Urinary bladder (tissue), 3 donors: ENCODE measurements at regions not wholly inside any gene's neighbourhood (a gene's known extent, or its start where the extent isn't known, plus 50 kb on each side); places are given as distances from the start of the nearest gene placed in this dataset.
"Not testable (repeated sequence)": the region's sequence is repeated elsewhere in the genome, so short reads cannot be mapped to it uniquely, and the experiment has no call there.

Experiments
- DNase-seq: peaks from one replicate; pipeline ENCODE4 v3.0.0-alpha.2; 2015; ENCODE audit errors: extremely low spot score
- H3K27ac ChIP-seq: one replicate; pipeline ENCODE4 v1.5.1; 2013; ENCODE audit warnings: low read depth, mild to moderate bottlenecking, moderate library complexity
- H3K36me3 ChIP-seq: one replicate; pipeline ENCODE4 v1.6.1; 2013; ENCODE audit warnings: mild to moderate bottlenecking, moderate library complexity; ENCODE audit not compliant: insufficient read depth
- H3K4me1 ChIP-seq: one replicate; pipeline ENCODE4 v1.6.1; 2013; ENCODE audit warnings: mild to moderate bottlenecking, moderate library complexity; ENCODE audit not compliant: insufficient read depth
- H3K4me3 ChIP-seq: one replicate; pipeline ENCODE4 v1.5.1; 2013; ENCODE audit warnings: low read depth, low read length
- WGBS: extraction: QIAGEN DNeasy Blood & Tissue Kit; methylation state at CpG from one replicate; pipeline ENCODE4 v1.1.7; 2013; 5-methylcytosine and 5-hydroxymethylcytosine counted together
- donor health status: healthy with polysubstance abuse.
- donor health status: healthy.

DNA sequence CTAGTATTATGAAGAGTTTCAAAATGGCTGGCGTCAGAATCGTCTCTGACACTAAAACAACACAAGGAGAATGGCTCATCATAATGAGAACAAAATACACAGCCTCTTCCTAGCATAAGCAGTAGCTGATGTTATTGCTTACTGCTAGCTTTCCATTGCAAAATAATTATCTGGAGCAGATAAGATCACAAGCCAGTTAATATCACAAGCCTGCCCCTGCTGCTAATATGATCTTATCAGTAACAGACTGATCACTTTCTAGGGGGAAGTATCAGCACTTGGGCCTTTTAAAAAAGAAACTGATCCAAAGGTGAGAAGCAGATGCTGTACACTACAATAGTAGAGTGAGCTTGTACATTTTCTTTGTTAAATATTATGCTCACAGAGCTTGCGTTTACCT, 554.8 kb upstream of the PABPC4L start:
- DNase-seq: no peak
- Histone ChIP-seq H3K27ac (no peak overlapping the region), H3K36me3 (no peaks in the 10 kb centered on the region), H3K4me1 (no peaks in the 10 kb centered on the region), H3K4me3 (no peak overlapping the region)
- 82% methylated on average over 3 of the region's 3 CpGs for WGBS

DNA sequence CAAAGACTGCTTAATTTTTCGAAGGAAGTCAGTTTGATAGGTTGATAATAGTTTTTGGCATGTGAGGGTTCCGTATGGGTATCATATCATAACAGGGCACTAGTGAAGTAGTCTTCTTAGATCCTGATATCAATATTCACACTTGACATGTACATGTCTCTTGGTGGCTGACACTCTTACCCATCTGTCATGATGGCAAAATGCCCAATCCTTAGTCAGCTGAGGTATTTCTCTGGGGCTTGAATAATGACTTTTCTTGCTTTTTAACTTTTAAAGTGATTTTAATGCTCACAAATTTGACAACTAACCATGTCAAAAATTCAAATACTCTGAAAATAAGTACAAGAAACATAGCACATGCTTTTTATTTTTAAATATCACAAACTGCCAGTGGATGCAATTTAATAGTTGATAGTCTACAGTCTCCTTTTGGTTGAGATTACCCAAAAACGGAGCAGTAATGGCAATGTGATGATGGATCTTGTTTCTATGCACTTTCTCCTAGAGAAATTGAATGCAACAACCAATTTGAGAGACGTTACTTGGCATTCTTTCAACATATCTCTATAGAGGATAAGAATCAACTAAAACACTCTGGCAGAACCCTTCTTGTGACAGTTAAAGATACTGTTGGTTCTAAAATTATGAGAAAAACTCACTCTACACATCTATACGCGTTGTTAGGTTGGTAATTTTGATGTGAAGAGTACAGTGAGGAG, 552.9 kb upstream of the PABPC4L start:
- WGBS: 71% methylated on average over 6 of the region's 6 CpGs
- Histone ChIP-seq H3K4me1 (no peaks in the 10 kb centered on the region), H3K27ac (no peak overlapping the region), H3K4me3 (no peak overlapping the region), H3K36me3 (no peaks in the 10 kb centered on the region)
- no peak for DNase-seq

DNA sequence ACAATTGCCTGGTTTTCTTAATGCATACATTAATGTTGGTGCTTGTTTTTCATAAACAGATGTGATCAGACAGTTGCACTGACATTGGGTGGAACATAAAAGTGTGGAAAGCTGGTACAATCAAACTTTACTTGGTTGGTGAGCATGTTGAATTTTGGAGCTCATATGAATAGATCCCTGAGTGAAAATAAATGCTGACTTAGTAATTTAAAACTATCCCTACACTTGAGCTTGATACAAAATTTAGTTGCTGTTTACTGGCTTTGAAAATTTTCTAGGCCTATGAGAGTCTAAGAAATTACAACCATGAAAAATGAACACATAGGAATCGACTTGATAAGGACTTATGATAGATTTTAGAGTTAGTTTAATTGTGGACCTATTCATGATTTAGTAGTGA, 551.8 kb upstream of the PABPC4L start:
- H3K4me1 ChIP-seq: no peaks in the 10 kb centered on the region
- no peak for DNase-seq
- H3K36me3 ChIP-seq: no peaks in the 10 kb centered on the region
- H3K27ac ChIP-seq: no peak overlapping the region
- WGBS: 83% methylated on average over 1 of the region's 1 CpG
- no peak overlapping the region for H3K4me3 ChIP-seq

DNA sequence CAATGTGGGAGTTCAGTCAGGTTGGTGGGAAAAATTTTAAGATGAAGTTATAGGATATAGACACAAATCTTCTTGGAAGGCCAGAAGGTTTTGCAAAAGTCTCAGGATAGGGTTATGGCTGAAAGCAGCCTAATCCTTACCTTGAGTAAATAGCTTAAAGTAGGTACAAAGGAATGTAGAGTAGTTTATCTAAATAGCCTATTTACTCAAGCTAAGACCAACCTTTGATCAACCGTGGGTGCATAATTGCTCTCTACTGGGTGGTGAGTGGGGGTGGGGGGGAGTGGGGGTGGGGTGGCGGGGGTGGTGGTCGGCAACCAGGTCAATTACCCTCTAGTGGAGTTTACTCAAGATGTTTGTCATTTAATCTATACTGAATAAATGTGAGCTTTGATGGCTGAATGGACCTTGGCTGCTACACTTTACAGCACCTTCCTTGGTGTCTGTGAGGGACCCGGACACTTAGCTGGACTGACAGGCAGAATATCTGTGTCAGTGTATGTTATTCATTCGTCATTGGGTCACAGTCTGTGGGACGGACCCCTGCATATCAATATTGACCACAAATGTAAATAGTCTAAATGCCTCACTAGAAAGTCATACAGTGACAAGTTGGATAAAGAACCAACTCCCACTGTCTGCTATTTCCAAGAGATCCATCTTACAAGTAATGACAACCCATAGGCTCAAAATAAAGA, 545.7 kb upstream of the PABPC4L start:
- WGBS: 53% methylated on average over 6 of the region's 6 CpGs
- Histone ChIP-seq H3K4me1 (no peaks in the 10 kb centered on the region), H3K36me3 (no peaks in the 10 kb centered on the region), H3K27ac (no peak overlapping the region), H3K4me3 (no peak overlapping the region)
- DNase-seq: no peak

DNA sequence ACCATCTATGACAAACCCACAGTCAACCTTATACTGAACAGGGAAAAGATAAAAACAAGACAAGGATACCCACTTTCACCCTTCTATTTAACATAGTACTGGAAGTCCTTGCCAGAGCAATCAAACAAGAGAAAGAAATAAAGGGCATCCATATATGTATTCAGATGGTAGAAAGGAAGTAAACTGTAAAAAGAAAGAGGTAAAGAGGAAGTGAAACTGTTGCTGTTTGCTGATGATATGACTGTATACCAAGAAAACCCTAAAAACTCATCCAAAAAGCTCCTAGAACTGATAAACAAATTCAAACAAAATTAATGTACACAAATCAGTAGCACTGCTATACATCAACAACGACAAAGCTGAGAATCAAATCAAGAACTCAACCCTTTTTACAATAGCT, 538.7 kb upstream of the PABPC4L start:
- Histone ChIP-seq H3K36me3 (no peaks in the 10 kb centered on the region), H3K27ac (no peak overlapping the region), H3K4me1 (no peaks in the 10 kb centered on the region), H3K4me3 (no peak overlapping the region)
- WGBS: 88% methylated on average over 1 of the region's 1 CpG
- DNase-seq: no peak

DNA sequence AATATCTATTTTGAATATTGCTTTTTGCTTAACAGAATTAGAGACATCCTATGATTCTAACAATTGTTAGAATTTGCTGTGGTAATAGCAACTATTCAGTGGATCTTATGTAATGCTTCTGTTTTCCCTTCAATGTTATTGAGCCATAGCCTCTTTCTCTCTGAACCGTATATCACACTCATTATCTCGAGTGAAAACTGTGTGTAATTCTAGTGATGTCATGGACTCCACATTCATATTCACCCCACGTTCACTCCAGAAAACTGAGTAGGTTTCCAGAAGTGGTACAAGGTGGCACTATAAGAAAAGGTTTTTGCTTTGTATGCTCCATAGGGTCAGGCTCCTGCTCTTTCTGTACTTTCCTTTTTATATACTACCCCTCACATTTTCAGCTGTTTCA, 534.3 kb upstream of the PABPC4L start:
- 70% methylated on average over 3 of the region's 3 CpGs for WGBS
- H3K4me3 ChIP-seq: no peak overlapping the region
- DNase-seq: no peak

DNA sequence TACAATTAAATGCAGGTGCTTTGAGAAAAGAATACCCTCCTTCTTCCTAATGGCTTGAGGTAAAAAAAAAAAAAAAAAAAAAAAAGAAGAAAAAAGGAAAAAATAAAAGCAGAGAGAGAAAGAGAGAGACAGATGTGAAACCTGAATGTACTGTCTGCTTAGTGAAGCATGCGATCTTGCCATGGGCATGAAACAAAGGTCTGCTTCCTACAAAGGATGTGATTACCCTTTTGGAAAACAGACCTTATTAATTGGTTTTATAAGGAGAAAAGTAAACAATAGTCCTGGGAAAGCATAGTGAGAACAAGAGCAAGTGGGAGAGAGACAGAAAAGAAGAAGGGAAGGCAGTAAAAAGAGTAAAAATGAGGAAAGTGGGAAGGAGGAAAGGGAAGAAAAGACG, 526.1 kb upstream of the PABPC4L start:
- no peaks in the 10 kb centered on the region for H3K36me3 ChIP-seq
- 82% methylated on average over 2 of the region's 2 CpGs for WGBS
- H3K4me3 ChIP-seq: no peak overlapping the region
- no peak overlapping the region for H3K27ac ChIP-seq
- H3K4me1 ChIP-seq: no peaks in the 10 kb centered on the region
- no peak for DNase-seq

More for the DNA sequence above, 534.3 kb upstream of the PABPC4L start:
- no peaks in the 10 kb centered on the region for H3K36me3 ChIP-seq
- no peak overlapping the region for H3K27ac ChIP-seq
- no peaks in the 10 kb centered on the region for H3K4me1 ChIP-seq

DNA sequence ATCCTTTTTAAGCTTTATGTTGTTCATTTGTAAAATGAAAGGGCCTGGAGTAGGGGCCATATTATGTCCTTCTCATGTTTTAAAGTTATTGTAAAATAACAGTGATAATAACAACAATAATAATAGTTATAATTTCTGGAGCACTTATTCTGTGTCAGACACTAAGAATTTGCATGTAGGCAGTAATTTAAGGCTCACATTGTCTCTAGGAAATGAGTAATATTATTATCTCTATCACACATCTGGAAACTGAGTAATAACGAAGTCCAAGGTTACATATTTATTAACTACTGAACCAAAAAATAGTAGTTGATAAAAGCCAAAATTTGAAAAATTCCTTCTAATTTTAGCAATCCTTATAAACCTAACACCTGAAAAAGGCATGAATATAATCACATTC, 520.7 kb upstream of the PABPC4L start:
- no peak for DNase-seq
- 88% methylated on average over 1 of the region's 1 CpG for WGBS

DNA sequence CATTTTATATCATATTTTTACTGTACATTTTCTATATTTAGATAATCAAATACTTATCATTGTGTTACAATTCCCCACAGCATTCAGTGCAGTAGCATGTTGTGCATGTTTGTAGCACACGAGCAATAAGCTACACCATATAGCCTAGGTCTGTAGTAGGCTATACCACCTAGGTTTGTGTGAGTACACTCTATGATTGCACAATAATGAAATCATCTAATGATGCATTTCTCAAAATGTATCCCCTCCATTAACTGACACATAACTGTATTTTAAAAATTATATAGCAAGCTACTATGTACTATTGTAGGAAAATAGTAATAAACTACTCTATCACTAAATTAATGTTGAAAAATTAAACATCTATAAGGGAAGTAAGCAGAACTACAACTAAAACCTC, 518.4 kb upstream of the PABPC4L start:
- DNase-seq: no peak
- 94% methylated on average over 1 of the region's 1 CpG for WGBS
- Histone ChIP-seq H3K27ac (no peak overlapping the region), H3K36me3 (no peaks in the 10 kb centered on the region), H3K4me1 (no peaks in the 10 kb centered on the region), H3K4me3 (no peak overlapping the region)

More for the DNA sequence above, 520.7 kb upstream of the PABPC4L start:
- Histone ChIP-seq H3K4me1 (no peaks in the 10 kb centered on the region), H3K4me3 (no peak overlapping the region), H3K36me3 (no peaks in the 10 kb centered on the region), H3K27ac (no peak overlapping the region)

DNA sequence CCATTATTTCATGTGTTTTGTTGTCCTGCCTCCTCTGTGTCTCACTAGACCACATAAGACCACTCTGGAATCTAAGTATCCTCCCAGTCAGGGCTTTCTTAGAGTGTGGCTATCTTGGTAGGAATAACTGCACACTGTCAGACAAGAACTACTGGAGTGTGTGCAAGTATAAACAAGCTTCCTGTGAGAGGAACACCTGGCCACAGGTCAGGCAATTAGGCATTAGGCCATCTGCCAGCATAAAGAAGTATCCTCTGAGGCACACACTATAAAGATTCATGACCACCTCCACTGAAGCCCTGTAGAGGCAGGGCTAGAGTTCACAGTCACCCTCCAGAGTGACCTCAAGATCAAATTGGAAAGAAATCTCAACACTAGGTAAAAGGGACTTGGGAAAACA, 507.0 kb upstream of the PABPC4L start:
- no peak for DNase-seq
- H3K4me3 ChIP-seq: no peak overlapping the region
- H3K4me1 ChIP-seq: no peaks in the 10 kb centered on the region
- H3K36me3 ChIP-seq: no peaks in the 10 kb centered on the region
- no peak overlapping the region for H3K27ac ChIP-seq

DNA sequence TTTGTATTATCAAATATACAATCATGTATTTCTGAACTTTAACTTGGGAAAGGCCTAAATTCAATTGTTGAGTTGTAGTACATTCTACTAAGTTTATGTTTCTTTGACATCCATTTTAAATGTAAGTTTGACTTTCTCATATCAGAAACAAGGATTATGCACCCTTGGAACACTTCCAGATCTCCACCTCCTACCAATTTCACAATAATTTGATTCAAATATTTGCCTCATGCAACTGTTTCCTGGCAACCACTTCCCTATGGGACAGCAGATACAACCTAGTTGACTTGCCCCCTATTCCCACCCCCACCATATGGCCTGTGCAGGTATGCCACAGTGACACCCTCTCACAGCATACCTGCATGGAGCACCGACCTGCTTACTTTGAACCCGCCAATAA, 506.4 kb upstream of the PABPC4L start:
- Histone ChIP-seq H3K36me3 (no peaks in the 10 kb centered on the region), H3K4me3 (no peak overlapping the region), H3K27ac (no peak overlapping the region), H3K4me1 (no peaks in the 10 kb centered on the region)
- WGBS: 98% methylated on average over 2 of the region's 2 CpGs
- DNase-seq: no peak

DNA sequence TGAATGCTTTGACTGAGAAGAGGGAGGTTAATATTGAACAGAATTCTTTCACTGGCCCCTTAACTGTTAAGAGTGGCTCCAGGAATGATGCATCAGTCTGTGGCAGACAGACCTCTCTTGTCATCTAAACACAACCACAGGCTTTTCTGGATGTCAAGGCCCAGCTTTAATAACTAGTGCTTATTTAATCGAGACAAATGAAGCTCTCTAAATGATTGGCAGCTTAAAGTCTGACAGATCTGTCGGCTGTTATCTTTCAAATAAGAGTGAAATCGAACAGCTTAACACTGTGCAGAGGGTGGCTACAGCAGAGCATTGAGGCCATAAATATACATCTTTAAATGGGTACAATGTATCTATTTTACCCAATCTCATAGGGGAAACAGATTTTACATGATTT, 500.8 kb upstream of the PABPC4L start:
- Histone ChIP-seq H3K27ac (no peak overlapping the region), H3K36me3 (no peaks in the 10 kb centered on the region), H3K4me1 (no peaks in the 10 kb centered on the region), H3K4me3 (no peak overlapping the region)
- no peak for DNase-seq
- WGBS: 68% methylated on average over 3 of the region's 3 CpGs

DNA sequence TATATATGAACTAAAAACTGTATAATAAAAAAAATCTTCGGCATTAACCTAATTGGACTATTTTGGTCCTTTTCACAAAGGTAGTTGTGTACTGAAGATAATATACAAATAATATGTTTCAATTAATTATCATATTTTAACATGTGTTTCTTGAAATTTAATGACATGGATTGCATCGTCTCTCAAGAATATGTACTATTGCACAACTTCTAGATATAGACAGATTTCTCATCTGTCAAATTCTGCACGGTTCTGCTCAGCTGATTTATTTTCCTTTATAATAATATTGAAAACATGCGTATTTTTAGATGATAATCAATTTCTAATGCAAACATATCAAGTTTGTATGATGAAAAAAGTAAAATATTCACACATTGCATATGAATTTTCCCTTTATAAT, 498.7 kb upstream of the PABPC4L start:
- H3K27ac ChIP-seq: no peak overlapping the region
- no peak overlapping the region for H3K4me3 ChIP-seq
- WGBS: 89% methylated on average over 4 of the region's 4 CpGs
- no peaks in the 10 kb centered on the region for H3K4me1 ChIP-seq
- DNase-seq: no peak
- H3K36me3 ChIP-seq: no peaks in the 10 kb centered on the region

DNA sequence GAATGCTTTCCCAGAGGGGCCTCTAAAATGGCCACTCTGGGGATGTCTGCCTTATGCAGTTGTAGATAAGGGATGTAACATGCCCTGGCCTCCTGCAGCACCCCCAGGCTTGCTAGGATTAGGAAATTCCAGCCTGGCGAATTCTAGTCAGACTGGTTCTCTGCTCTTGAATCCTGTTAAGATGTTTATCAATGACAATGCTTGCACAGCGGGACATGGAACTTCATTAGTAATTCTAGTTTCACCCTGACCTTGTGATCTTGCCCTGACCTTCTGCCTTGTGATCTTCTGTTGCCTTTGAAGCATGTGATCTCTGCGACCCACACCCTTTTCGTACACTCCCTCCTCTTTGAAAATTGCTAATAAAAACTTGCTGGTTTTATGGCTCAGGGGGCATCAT, 497.2 kb upstream of the PABPC4L start:
- not testable (repeated sequence) for DNase-seq, H3K4me1 ChIP-seq, H3K27ac ChIP-seq, H3K4me3 ChIP-seq, H3K36me3 ChIP-seq
- 92% methylated on average over 4 of the region's 4 CpGs for WGBS
